HepG2 (cell line): ENCODE measurements at regions not wholly inside any gene's neighbourhood (a gene's known extent, or its start where the extent isn't known, plus 50 kb on each side); places are given as distances from the start of the nearest gene placed in this dataset.
"Not testable (repeated sequence)": the region's sequence is repeated elsewhere in the genome, so short reads cannot be mapped to it uniquely, and the experiment has no call there.

Experiments used
- ATAC-seq: fragments of 200-7000 bp; cut with Tn5 transposase; 3 replicates; pipeline ENCODE4 v1.9.1; 2020; ENCODE audit warnings: mild to moderate bottlenecking, moderate library complexity
- BruUV-seq: library from RNA; stranded (reverse); fragments of 400-500 nt; replicated peaks from 2 replicates; lab custom pipeline; 2021; lab: Mats Ljungman, UMichigan
- CTCF ChIA-PET: fragments of 300-600 bp; formaldehyde crosslinking; extraction: SDS; loops from one replicate; lab custom pipeline; 2021; ENCODE audit warnings: low total read pairs, inconsistent platforms, low intra/inter-chr PET ratio; lab: Yijun Ruan, JAX
- POLR2A ChIA-PET: fragments of 350-600 bp; sonication (Branson Sonifier 250); formaldehyde crosslinking; loops from one replicate; lab custom pipeline; 2020; ENCODE audit warnings: antibody characterized with exemption, inconsistent platforms; lab: Yijun Ruan, JAX
- DNase-seq: peaks from one replicate; pipeline ENCODE4 v3.0.0-alpha.2; 2015; ENCODE audit warnings: low spot score
- FAIRE-seq: peaks from 3 replicates; lab custom pipeline; 2011; peaks lifted over from hg19 to GRCh38; lab: Jason Lieb, UNC
- H2AFZ ChIP-seq: one replicate; pipeline ENCODE4 v1.6.1; 2011; ENCODE audit warnings: low read length, inconsistent platforms
- H3K27ac ChIP-seq: fragments of 300-600 bp; 3 replicates; pipeline ENCODE4 v1.8.0; 2011; ENCODE audit warnings: mixed run types, mild to moderate bottlenecking, mixed read lengths, low read length, inconsistent platforms; ENCODE audit not compliant: insufficient read depth; ENCODE audit errors: extremely low read length
- H3K27me3 ChIP-seq, 2 experiments: fragments of 200-600 bp in 1 of 2; 2 replicates in 1 of 2; 3 replicates in 1 of 2; pipeline versions ENCODE4 v1.6.0 to v1.8.0; 2011; ENCODE audit warnings: low read length in 2 of 2, mild to moderate bottlenecking in 2 of 2, moderate library complexity in 2 of 2, inconsistent platforms in 1 of 2; ENCODE audit not compliant: insufficient read depth in 2 of 2, control insufficient read depth in 1 of 2
- H3K36me3 ChIP-seq, 2 experiments: fragments of 200-600 bp in 1 of 2; replicated peaks in 1 of 2; 2 replicates in 1 of 2; 3 replicates in 1 of 2; pipeline versions ENCODE4 v1.5.1 to v1.8.0; 2011; ENCODE audit warnings: low read length in 2 of 2, inconsistent platforms in 1 of 2; ENCODE audit not compliant: insufficient read depth in 2 of 2, control insufficient read depth in 1 of 2
- H3K4me1 ChIP-seq: 2 replicates; pipeline ENCODE4 v1.5.1; 2012; ENCODE audit warnings: low read length, inconsistent platforms; ENCODE audit not compliant: insufficient read depth
- H3K4me2 ChIP-seq: 2 replicates; pipeline ENCODE4 v1.6.0; 2011; ENCODE audit warnings: low read depth, low read length, inconsistent platforms
- H3K4me3 ChIP-seq, 3 experiments: fragments of 200-600 bp in 1 of 3; sonication (generic), shearing (Covaris generic) in 1 of 3; replicated peaks in 1 of 3; 2 replicates each; pipeline ENCODE4 v1.5.1; 2011 to 2016; ENCODE audit warnings: low read length in 3 of 3, inconsistent platforms in 2 of 3, low read depth in 2 of 3, mild to moderate bottlenecking in 2 of 3, control low read depth in 1 of 3, mixed read lengths in 1 of 3; ENCODE audit not compliant: insufficient read depth in 1 of 3
- H3K79me2 ChIP-seq: one replicate; pipeline ENCODE4 v1.6.1; 2011; ENCODE audit warnings: low read length, inconsistent platforms; ENCODE audit not compliant: insufficient read depth
- H3K9ac ChIP-seq: 2 replicates; pipeline ENCODE4 v1.6.0; 2011; ENCODE audit warnings: mild to moderate bottlenecking, low read depth, low read length, inconsistent platforms; ENCODE audit not compliant: insufficient read depth
- H3K9me3 ChIP-seq: 2 replicates; pipeline ENCODE4 v1.5.1; 2012; ENCODE audit warnings: mild to moderate bottlenecking, low read length
- H4K20me1 ChIP-seq: 2 replicates; pipeline ENCODE4 v1.6.0; 2011; ENCODE audit warnings: inconsistent platforms, mild to moderate bottlenecking, low read length, moderate library complexity; ENCODE audit not compliant: insufficient read depth
- MAFF ChIP-seq: IDR thresholded peaks from 2 replicates; pipeline ENCODE4 v1.6.1; 2011; ENCODE audit warnings: low read depth, low read length, improper control_type of control experiment
- MAFK ChIP-seq, 2 experiments: IDR thresholded peaks in 1 of 2; conservative IDR thresholded peaks in 1 of 2; 2 replicates each; pipeline ENCODE4 v1.6.1; 2011; ENCODE audit warnings: improper control_type of control experiment in 2 of 2, low read length in 2 of 2
- PHF20 ChIP-seq: sonication (generic); formaldehyde crosslinking; IDR thresholded peaks from 2 replicates; pipeline ENCODE4 v1.5.0; 2020; ENCODE audit warnings: mild to moderate bottlenecking, missing genetic modification reagents
- PHF5A ChIP-seq: IDR thresholded peaks from one replicate; pipeline ENCODE4 v1.6.1; 2018; ENCODE audit warnings: low read depth, missing genetic modification reagents; ENCODE audit not compliant: unreplicated experiment
- PLRG1 ChIP-seq: fragments of 450-650 bp; conservative IDR thresholded peaks from 2 replicates; pipeline ENCODE4 v1.6.1; 2016
- RBM39 ChIP-seq: fragments of 200-400 bp; formaldehyde crosslinking; IDR thresholded peaks from one replicate; pipeline ENCODE4 v1.6.1; 2018; ENCODE audit warnings: antibody characterized with exemption, mild to moderate bottlenecking, low read depth, low read length; ENCODE audit not compliant: poor library complexity, severe bottlenecking
- REL ChIP-seq: sonication (generic); formaldehyde crosslinking; conservative IDR thresholded peaks from 2 replicates; pipeline ENCODE4 v1.8.0; 2022; ENCODE audit warnings: mild to moderate bottlenecking, missing genetic modification reagents, moderate library complexity
- SMAD9 ChIP-seq: sonication (generic); formaldehyde crosslinking; IDR thresholded peaks from 2 replicates; pipeline ENCODE4 v1.5.1; 2020; ENCODE audit warnings: mild to moderate bottlenecking, missing genetic modification reagents
- SNAPC2 ChIP-seq: sonication (generic); formaldehyde crosslinking; IDR thresholded peaks from 2 replicates; pipeline ENCODE4 v1.8.1; 2022; ENCODE audit warnings: mild to moderate bottlenecking, missing genetic modification reagents
- STAG1 ChIP-seq: sonication (generic); formaldehyde crosslinking; IDR thresholded peaks from 2 replicates; pipeline ENCODE4 v1.4.0; 2020; ENCODE audit warnings: missing genetic modification reagents
- ZBTB7A ChIP-seq: sonication (generic); formaldehyde crosslinking; IDR thresholded peaks from 2 replicates; pipeline ENCODE4 v1.8.0; 2022; ENCODE audit warnings: mild to moderate bottlenecking, missing genetic modification reagents
- ZNF367 ChIP-seq: sonication (generic); formaldehyde crosslinking; IDR thresholded peaks from 2 replicates; pipeline ENCODE4 v1.4.0; 2020; ENCODE audit warnings: missing genetic modification reagents, borderline replicate concordance
- WGBS: methylation state at CpG from one replicate; pipeline ENCODE4 v1.1.6; 2017; ENCODE audit warnings: low lambda C conversion rate; 5-methylcytosine and 5-hydroxymethylcytosine counted together
- in situ Hi-C: cut with HindIII; loops from 2 replicates; pipeline ENCODE4 v1.10.0; 2017; ENCODE audit warnings: low pct_unique_long_range_greater_than_20kb; ENCODE audit not compliant: extremely low pct_ligation_motif_present
- intact Hi-C: fragments of 100-400 bp; cut with micrococcal nuclease; formaldehyde crosslinking; loops from one replicate; pipeline ENCODE4 v1.10.0; 2022; ENCODE audit not compliant: unreplicated experiment
- TF ChIP-seq, protein P1 (sequence below): sonication (generic); formaldehyde crosslinking; IDR thresholded peaks from 2 replicates; pipeline ENCODE4 v1.4.0; 2020; ENCODE audit warnings: missing genetic modification reagents

DNA sequence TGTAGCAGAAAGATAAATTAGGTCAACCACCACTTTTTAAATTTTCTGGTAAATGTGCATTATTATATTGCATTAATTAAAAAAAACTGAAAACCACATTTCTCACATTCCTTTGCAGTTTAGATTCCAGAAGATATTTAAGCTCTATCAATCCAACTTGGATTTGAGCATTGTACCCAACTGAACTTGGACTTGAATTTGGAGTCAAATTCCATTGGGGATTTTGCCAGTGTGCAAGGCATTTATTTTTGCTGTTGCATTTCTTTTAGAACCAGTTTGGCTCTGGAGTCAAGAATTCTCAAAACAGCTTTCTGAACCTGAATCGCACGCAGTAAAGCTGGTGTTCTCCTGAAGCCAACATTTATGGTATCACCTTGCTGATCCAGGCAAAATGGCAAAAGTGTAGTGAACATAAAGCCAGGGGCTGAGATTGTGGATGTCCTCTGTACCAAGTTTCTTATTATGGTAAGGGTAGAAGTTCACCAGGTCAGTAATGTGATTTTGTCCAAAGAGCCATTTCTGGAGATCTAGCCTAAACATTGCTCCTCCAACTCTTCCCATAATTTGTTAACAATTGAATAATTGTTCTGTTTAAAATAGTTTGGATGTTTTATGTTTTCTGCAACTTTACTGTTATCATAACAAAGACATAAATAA, 890.9 kb downstream of the LRRIQ3 start:
- DNase-seq = no peak
- Histone ChIP-seq H2AFZ (no peak overlapping the region), H3K79me2 (no peaks in the 10 kb centered on the region), H3K27me3 (no peaks in the 10 kb centered on the region), H3K9me3 (peaks cover 63% of the 10 kb centered on the region), H3K4me3 (no peak overlapping the region), H3K9ac (no peak overlapping the region), H3K27ac (no peak overlapping the region), H3K36me3 (no peaks in the 10 kb centered on the region), H3K4me2 (no peak overlapping the region), H3K4me1 (no peaks in the 10 kb centered on the region), H4K20me1 (no peaks in the 10 kb centered on the region)
- WGBS = 87% methylated on average over 2 of the region's 2 CpGs
- no peak for ATAC-seq
- intact Hi-C loops (loop anchor here (5.0 kb wide), 1 partner anchor 340 kb away; no protein-coding TSS in a partner anchor), in situ Hi-C loops (no loop called here)
- CTCF ChIA-PET = no interaction called here
- no TSS peak for BruUV-seq
- no peak for FAIRE-seq
- TF ChIP-seq PLRG1 = no peak
- no peak for TF ChIP-seq PHF20 (CRISPR knock-in tag)
- TF ChIP-seq PHF5A (CRISPR knock-in tag) = no peak
- TF ChIP-seq, protein P1, sequence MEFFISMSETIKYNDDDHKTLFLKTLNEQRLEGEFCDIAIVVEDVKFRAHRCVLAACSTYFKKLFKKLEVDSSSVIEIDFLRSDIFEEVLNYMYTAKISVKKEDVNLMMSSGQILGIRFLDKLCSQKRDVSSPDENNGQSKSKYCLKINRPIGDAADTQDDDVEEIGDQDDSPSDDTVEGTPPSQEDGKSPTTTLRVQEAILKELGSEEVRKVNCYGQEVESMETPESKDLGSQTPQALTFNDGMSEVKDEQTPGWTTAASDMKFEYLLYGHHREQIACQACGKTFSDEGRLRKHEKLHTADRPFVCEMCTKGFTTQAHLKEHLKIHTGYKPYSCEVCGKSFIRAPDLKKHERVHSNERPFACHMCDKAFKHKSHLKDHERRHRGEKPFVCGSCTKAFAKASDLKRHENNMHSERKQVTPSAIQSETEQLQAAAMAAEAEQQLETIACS (CRISPR knock-in tag) = no peak
- no peak for TF ChIP-seq SNAPC2 (CRISPR knock-in tag)
- no peak for TF ChIP-seq ZBTB7A (CRISPR knock-in tag)
- TF ChIP-seq STAG1 (CRISPR knock-in tag) = no peak
- TF ChIP-seq SMAD9 (CRISPR knock-in tag) = no peak
- POLR2A ChIA-PET = no interaction called here

DNA sequence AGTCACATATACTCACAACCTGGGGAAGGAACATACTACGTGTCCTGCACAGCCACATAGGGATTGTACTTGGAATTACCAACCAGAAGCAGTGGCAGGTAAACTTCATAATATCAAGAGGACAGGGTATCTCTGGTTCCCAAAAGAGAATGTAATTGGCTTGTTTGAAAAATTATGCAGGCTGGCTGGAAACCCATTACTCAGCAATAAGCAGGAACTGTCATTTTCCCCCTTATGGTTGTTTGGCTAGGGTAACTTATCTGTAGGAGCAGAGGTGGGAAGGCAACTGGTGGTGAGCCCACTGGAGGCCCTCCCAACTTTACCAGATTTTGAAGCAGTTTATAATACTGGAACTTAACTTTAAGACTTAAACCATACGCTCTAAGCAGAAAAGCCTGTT, 924.1 kb downstream of the LRRIQ3 start:
- CTCF ChIA-PET = no interaction called here
- no peak for DNase-seq
- POLR2A ChIA-PET = no interaction called here
- WGBS = 23% methylated on average over 2 of the region's 2 CpGs
- TF ChIP-seq MAFF (peak; percentile 60), REL (CRISPR knock-in tag) (no peak), RBM39 (no peak), MAFK (conservative IDR thresholded peaks at IDR 0.05 in 1 of 2, IDR thresholded peaks at IDR 0.05 in 1 of 2; ENCODE audit: low read length in 2 of 2) (peak; percentile 44 to 81; a peak in 3 of 4 replicates), ZNF367 (CRISPR knock-in tag) (no peak)
- BruUV-seq = no TSS peak
- no peak overlapping the region for H3K4me3 ChIP-seq
- H3K4me2 ChIP-seq = no peak overlapping the region
- no peaks in the 10 kb centered on the region for H3K4me1 ChIP-seq
- H2AFZ ChIP-seq = no peak overlapping the region
- no peaks in the 10 kb centered on the region for H3K27me3 ChIP-seq
- H4K20me1 ChIP-seq = no peaks in the 10 kb centered on the region
- H3K36me3 ChIP-seq = no peaks in the 10 kb centered on the region
- H3K9ac ChIP-seq = no peak overlapping the region
- in situ Hi-C loops (no loop called here), intact Hi-C loops (no loop called here)
- no peak for ATAC-seq
- no peak for FAIRE-seq
- peaks cover 80% of the 10 kb centered on the region for H3K9me3 ChIP-seq
- no peaks in the 10 kb centered on the region for H3K79me2 ChIP-seq
- H3K27ac ChIP-seq = no peak overlapping the region

DNA sequence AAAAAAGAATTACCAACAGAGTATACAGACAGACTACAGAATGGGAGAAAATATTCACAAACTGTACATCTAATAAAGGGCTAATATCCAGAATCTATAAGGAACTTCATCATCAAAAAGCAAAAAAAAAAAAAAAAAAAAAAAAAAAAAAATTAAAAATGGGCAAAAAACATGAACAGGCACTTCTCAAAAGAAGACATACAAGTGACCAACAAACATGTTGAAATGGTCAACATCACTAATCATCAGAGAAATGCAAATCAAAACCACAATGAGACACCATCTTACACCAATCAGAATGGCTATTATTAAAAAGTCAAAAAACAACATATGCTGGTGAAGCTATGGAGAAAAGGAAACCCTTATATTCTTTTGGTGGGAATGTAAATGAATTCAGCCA, 952.8 kb downstream of the LRRIQ3 start:
- ATAC-seq, FAIRE-seq, H3K36me3 ChIP-seq, H3K4me1 ChIP-seq, DNase-seq, in situ Hi-C loops, POLR2A ChIA-PET, H3K9ac ChIP-seq, CTCF ChIA-PET, H3K27me3 ChIP-seq, H3K4me3 ChIP-seq, H3K27ac ChIP-seq, H2AFZ ChIP-seq, intact Hi-C loops, H4K20me1 ChIP-seq, H3K79me2 ChIP-seq, H3K4me2 ChIP-seq, BruUV-seq: not testable (repeated sequence)
- H3K9me3 ChIP-seq = peaks cover 71% of the 10 kb centered on the region
